Neural progenitor cell (in vitro differentiated cells): ENCODE measurements at regions not wholly inside any gene's neighbourhood (a gene's known extent, or its start where the extent isn't known, plus 50 kb on each side); places are given as distances from the start of the nearest gene placed in this dataset.

Experiments used
- DNase-seq: peaks from one replicate; pipeline ENCODE4 v3.0.0-alpha.2; 2016; ENCODE audit warnings: low spot score
- H2AFZ ChIP-seq: fragments of 200-600 bp; sonication (generic); replicated peaks from 2 replicates; pipeline ENCODE4 v1.6.1; 2016; ENCODE audit warnings: antibody characterized with exemption
- H3F3A ChIP-seq: fragments of 200-600 bp; sonication (generic); 2 replicates; pipeline ENCODE4 v1.6.1; 2016; ENCODE audit warnings: antibody characterized with exemption, low read depth
- H3K27ac ChIP-seq: fragments of 200-600 bp; sonication (generic); 2 replicates; pipeline ENCODE4 v1.5.1; 2016; ENCODE audit warnings: mild to moderate bottlenecking
- H3K27me3 ChIP-seq: fragments of 200-600 bp; sonication (generic); 2 replicates; pipeline ENCODE4 v1.6.1; 2016; ENCODE audit warnings: mild to moderate bottlenecking, moderate library complexity
- H3K36me3 ChIP-seq: fragments of 200-600 bp; sonication (generic); 2 replicates; pipeline ENCODE4 v1.5.1; 2016
- H3K4me1 ChIP-seq: fragments of 200-600 bp; sonication (generic); 2 replicates; pipeline ENCODE4 v1.6.1; 2016; ENCODE audit warnings: mixed run types
- H3K4me2 ChIP-seq: fragments of 200-600 bp; sonication (generic); 2 replicates; pipeline ENCODE4 v1.6.1; 2016
- H3K4me3 ChIP-seq: fragments of 200-600 bp; sonication (generic); 2 replicates; pipeline ENCODE4 v1.5.1; 2016
- H3K79me2 ChIP-seq: fragments of 200-600 bp; sonication (generic); 2 replicates; pipeline ENCODE4 v1.6.1; 2016; ENCODE audit warnings: low read depth
- H3K9ac ChIP-seq: fragments of 200-600 bp; sonication (generic); 2 replicates; pipeline ENCODE4 v1.6.1; 2016
- H3K9me3 ChIP-seq: fragments of 200-600 bp; sonication (generic); 2 replicates; pipeline ENCODE4 v1.5.1; 2016; ENCODE audit warnings: low read depth
- H4K20me1 ChIP-seq: fragments of 200-600 bp; sonication (generic); 2 replicates; pipeline ENCODE4 v1.6.1; 2016; ENCODE audit warnings: low read depth
- H3K27ac Mint-ChIP-seq: 3 replicates; pipeline ENCODE4 v1.8.0; 2021; ENCODE audit warnings: mixed read lengths
- H3K27me3 Mint-ChIP-seq: 2 replicates; pipeline ENCODE4 v1.8.0; 2022; ENCODE audit warnings: low read depth, mild to moderate bottlenecking, inconsistent platforms, moderate library complexity, mixed read lengths; ENCODE audit not compliant: insufficient read depth
- H3K36me3 Mint-ChIP-seq: 3 replicates; pipeline ENCODE4 v1.8.0; 2021; ENCODE audit warnings: mixed read lengths
- H3K4me1 Mint-ChIP-seq: 3 replicates; pipeline ENCODE4 v1.8.0; 2021; ENCODE audit warnings: mixed read lengths
- H3K4me3 Mint-ChIP-seq: 3 replicates; pipeline ENCODE4 v1.8.0; 2021; ENCODE audit warnings: mild to moderate bottlenecking, moderate library complexity, mixed read lengths
- H3K9me3 Mint-ChIP-seq: 3 replicates; pipeline ENCODE4 v1.8.0; 2020; ENCODE audit warnings: mixed read lengths
- EZH2 ChIP-seq: fragments of 200-600 bp; sonication (generic); IDR thresholded peaks from 2 replicates; pipeline ENCODE4 v1.6.1; 2017; ENCODE audit warnings: antibody characterized with exemption, mild to moderate bottlenecking, moderate library complexity
- EZH2phosphoT487 ChIP-seq: fragments of 200-600 bp; sonication (generic); IDR thresholded peaks from 2 replicates; pipeline ENCODE4 v1.6.1; 2017; ENCODE audit warnings: antibody characterized with exemption
- TF ChIP-seq, protein P1 (sequence below): fragments of 200-600 bp; sonication (generic); IDR thresholded peaks from 2 replicates; pipeline ENCODE4 v1.5.1; 2017; ENCODE audit warnings: antibody characterized with exemption, mild to moderate bottlenecking

DNA sequence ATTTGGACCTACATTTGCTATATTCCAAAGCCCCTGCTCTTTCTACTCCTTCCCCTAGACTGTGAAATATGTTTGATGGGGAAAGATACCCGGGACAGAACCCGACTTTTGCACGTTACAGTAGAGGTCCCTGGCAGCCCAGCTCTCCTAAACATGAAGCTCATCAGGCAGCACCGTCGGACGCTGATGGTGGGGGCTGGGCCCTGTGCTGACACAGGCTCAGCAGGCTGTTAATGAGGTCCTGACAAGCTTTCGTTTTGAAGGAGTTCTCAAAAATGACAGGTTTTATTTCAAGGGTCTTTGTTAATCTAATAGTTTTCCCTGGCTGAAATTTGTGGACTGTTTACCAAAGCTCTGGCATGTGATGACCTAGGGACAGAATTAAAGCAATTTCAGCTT is 102.3 kb downstream of the SLC25A47 start:
- H3K27me3 Mint-ChIP-seq, result peaks cover 5% of the 10 kb centered on the region
- no peaks in the 10 kb centered on the region for H3K9me3 Mint-ChIP-seq

DNA sequence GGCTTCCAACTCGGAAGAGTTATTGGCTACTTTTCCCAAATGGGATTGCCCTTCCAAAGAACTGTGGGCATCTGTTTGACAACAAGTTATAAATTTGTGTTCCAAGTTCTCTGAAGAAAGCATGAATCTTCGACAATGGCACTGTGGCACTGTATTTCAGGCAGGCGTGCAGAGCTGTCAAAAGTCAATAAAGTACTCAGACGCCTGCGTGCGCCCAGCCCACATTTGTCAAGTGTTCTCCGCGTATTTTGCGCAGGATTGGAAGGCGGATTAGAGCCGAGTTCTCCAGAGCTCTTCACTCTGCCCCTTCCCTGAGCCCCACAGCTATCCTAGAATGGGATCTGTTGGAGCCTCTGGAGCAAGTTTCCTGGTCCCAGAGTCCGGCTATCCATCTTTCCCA is 103.2 kb downstream of the SLC25A47 start:
- no peak for DNase-seq
- H3K4me2 ChIP-seq, result no peak overlapping the region
- H3K27me3 Mint-ChIP-seq, result peaks cover 5% of the 10 kb centered on the region
- H3K27ac ChIP-seq, result no peak overlapping the region
- H3K36me3 ChIP-seq, result no peaks in the 10 kb centered on the region
- no peak overlapping the region for H3K4me3 ChIP-seq
- peaks cover 21% of the 10 kb centered on the region for H3K4me1 ChIP-seq
- no peaks in the 10 kb centered on the region for H3K36me3 Mint-ChIP-seq
- peaks cover 19% of the 10 kb centered on the region for H3K4me1 Mint-ChIP-seq
- no peaks in the 10 kb centered on the region for H4K20me1 ChIP-seq
- no peak overlapping the region for H3K27ac Mint-ChIP-seq
- H3K9me3 Mint-ChIP-seq, result no peaks in the 10 kb centered on the region
- TF ChIP-seq EZH2, result no peak
- H2AFZ ChIP-seq, result no peak overlapping the region
- H3K9ac ChIP-seq, result no peak overlapping the region
- no peaks in the 10 kb centered on the region for H3F3A ChIP-seq
- H3K27me3 ChIP-seq, result no peaks in the 10 kb centered on the region
- no peaks in the 10 kb centered on the region for H3K79me2 ChIP-seq
- no peaks in the 10 kb centered on the region for H3K9me3 ChIP-seq
- no peak overlapping the region for H3K4me3 Mint-ChIP-seq

More for the DNA sequence above, 102.3 kb downstream of the SLC25A47 start:
- peak; percentile 35 for DNase-seq
- Histone ChIP-seq H3K79me2 (no peaks in the 10 kb centered on the region), H3K9me3 (no peaks in the 10 kb centered on the region), H3K27me3 (no peaks in the 10 kb centered on the region), H3K27ac (no peak overlapping the region), H3K36me3 (no peaks in the 10 kb centered on the region), H2AFZ (no peak overlapping the region), H3K9ac (no peak overlapping the region), H3K4me3 (no peak overlapping the region), H3F3A (no peaks in the 10 kb centered on the region), H3K4me1 (peaks cover 21% of the 10 kb centered on the region), H4K20me1 (no peaks in the 10 kb centered on the region), H3K4me2 (peak overlapping the region; percentile 36)
- TF ChIP-seq, protein P1, sequence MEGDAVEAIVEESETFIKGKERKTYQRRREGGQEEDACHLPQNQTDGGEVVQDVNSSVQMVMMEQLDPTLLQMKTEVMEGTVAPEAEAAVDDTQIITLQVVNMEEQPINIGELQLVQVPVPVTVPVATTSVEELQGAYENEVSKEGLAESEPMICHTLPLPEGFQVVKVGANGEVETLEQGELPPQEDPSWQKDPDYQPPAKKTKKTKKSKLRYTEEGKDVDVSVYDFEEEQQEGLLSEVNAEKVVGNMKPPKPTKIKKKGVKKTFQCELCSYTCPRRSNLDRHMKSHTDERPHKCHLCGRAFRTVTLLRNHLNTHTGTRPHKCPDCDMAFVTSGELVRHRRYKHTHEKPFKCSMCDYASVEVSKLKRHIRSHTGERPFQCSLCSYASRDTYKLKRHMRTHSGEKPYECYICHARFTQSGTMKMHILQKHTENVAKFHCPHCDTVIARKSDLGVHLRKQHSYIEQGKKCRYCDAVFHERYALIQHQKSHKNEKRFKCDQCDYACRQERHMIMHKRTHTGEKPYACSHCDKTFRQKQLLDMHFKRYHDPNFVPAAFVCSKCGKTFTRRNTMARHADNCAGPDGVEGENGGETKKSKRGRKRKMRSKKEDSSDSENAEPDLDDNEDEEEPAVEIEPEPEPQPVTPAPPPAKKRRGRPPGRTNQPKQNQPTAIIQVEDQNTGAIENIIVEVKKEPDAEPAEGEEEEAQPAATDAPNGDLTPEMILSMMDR, result no peak
- no peak for TF ChIP-seq EZH2
- TF ChIP-seq EZH2phosphoT487, result no peak
- Mint-ChIP-seq H3K4me3 (no peak overlapping the region), H3K36me3 (no peaks in the 10 kb centered on the region), H3K27ac (peak overlapping the region; percentile 26), H3K4me1 (peaks cover 19% of the 10 kb centered on the region)

DNA sequence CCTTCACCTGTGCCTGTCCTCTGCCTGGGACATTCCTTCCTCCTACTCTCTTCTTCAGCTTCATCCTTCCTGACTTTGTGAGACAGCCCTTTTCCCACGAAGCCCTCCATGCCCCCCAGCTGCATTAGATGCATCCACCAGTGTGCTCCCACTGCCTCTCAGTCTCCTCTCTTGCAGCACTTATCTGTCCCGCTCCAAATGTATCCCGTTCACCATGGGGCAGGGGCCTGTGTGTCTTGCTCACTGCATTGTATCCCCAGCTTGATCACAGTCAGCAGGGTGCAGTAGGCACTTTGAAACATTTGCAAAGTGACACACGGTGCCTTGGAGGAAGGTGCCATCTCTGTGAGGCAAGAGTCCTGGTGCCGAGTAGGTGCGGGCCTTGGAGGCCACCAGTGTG is 104.0 kb downstream of the SLC25A47 start:
- H3K4me3 ChIP-seq, result no peak overlapping the region
- no peak overlapping the region for H3K9ac ChIP-seq
- H3K36me3 Mint-ChIP-seq, result no peaks in the 10 kb centered on the region

DNA sequence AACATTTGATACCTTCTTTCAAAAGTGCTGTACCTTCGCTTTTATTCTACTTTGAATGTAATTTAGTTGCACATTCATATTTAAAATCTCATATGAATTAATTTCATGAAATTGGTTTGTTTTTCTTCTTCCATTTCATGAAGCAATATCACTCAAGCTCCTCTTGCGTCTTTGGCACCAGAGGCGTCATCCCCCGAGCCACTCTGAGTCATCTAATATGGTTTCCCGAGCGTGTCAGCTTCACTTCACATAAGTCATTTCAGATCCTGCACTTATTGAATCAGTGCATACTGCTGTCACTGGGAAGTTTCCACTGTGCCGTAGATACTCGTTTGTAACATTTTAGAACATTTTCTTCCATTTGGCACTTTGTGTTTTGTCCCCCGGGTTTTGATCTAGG is 105.6 kb downstream of the SLC25A47 start:
- H3K36me3 Mint-ChIP-seq, result no peaks in the 10 kb centered on the region
- Histone ChIP-seq H3K9ac (no peak overlapping the region), H3K4me2 (no peak overlapping the region), H3K4me3 (no peak overlapping the region), H2AFZ (no peak overlapping the region), H3K79me2 (no peaks in the 10 kb centered on the region), H3K27me3 (no peaks in the 10 kb centered on the region), H3K4me1 (peaks cover 22% of the 10 kb centered on the region), H4K20me1 (no peaks in the 10 kb centered on the region), H3K36me3 (no peaks in the 10 kb centered on the region), H3F3A (peaks cover under 1% of the 10 kb centered on the region), H3K9me3 (no peaks in the 10 kb centered on the region), H3K27ac (no peak overlapping the region)
- H3K9me3 Mint-ChIP-seq, result no peaks in the 10 kb centered on the region
- peaks cover 17% of the 10 kb centered on the region for H3K4me1 Mint-ChIP-seq
- TF ChIP-seq, protein P1, result no peak
- TF ChIP-seq EZH2phosphoT487, result no peak
- no peak for TF ChIP-seq EZH2
- no peak overlapping the region for H3K4me3 Mint-ChIP-seq
- no peak overlapping the region for H3K27ac Mint-ChIP-seq
- H3K27me3 Mint-ChIP-seq, result peaks cover 3% of the 10 kb centered on the region
- DNase-seq, result no peak

More for the DNA sequence above, 104.0 kb downstream of the SLC25A47 start:
- TF ChIP-seq EZH2phosphoT487 (no peak), EZH2 (no peak)
- TF ChIP-seq, protein P1, result no peak
- no peak overlapping the region for H3K27ac Mint-ChIP-seq
- H3K4me1 Mint-ChIP-seq, result peaks cover 19% of the 10 kb centered on the region
- H3K4me1 ChIP-seq, result peaks cover 21% of the 10 kb centered on the region
- no peaks in the 10 kb centered on the region for H3K79me2 ChIP-seq
- H2AFZ ChIP-seq, result no peak overlapping the region
- no peak overlapping the region for H3K27ac ChIP-seq
- no peaks in the 10 kb centered on the region for H4K20me1 ChIP-seq
- DNase-seq, result no peak
- H3K9me3 ChIP-seq, result no peaks in the 10 kb centered on the region
- H3K4me3 Mint-ChIP-seq, result no peak overlapping the region
- H3K36me3 ChIP-seq, result no peaks in the 10 kb centered on the region
- peaks cover 5% of the 10 kb centered on the region for H3K27me3 Mint-ChIP-seq
- H3F3A ChIP-seq, result no peaks in the 10 kb centered on the region
- H3K9me3 Mint-ChIP-seq, result no peaks in the 10 kb centered on the region
- no peaks in the 10 kb centered on the region for H3K27me3 ChIP-seq
- H3K4me2 ChIP-seq, result no peak overlapping the region
